Loucy (cell line): ENCODE measurements at regions not wholly inside any gene's neighbourhood (a gene's known extent, or its start where the extent isn't known, plus 50 kb on each side); places are given as distances from the start of the nearest gene placed in this dataset.

ENCODE experiments used
- EZH2phosphoT487 ChIP-seq: fragments of 200-600 bp; IDR thresholded peaks from 2 replicates; pipeline ENCODE4 v1.6.1; 2018; ENCODE audit warnings: antibody characterized with exemption, mild to moderate bottlenecking, moderate library complexity, borderline replicate concordance
- TF ChIP-seq, protein P1 (sequence below): fragments of 200-600 bp; sonication (generic); conservative IDR thresholded peaks from 2 replicates; pipeline ENCODE4 v1.5.1; 2014; ENCODE audit warnings: mild to moderate bottlenecking, antibody characterized with exemption, low read length

GRCh38 chr5:126220725-126221124 lies 202.5 kb upstream of the GRAMD2B start:
- TF ChIP-seq, protein P1, sequence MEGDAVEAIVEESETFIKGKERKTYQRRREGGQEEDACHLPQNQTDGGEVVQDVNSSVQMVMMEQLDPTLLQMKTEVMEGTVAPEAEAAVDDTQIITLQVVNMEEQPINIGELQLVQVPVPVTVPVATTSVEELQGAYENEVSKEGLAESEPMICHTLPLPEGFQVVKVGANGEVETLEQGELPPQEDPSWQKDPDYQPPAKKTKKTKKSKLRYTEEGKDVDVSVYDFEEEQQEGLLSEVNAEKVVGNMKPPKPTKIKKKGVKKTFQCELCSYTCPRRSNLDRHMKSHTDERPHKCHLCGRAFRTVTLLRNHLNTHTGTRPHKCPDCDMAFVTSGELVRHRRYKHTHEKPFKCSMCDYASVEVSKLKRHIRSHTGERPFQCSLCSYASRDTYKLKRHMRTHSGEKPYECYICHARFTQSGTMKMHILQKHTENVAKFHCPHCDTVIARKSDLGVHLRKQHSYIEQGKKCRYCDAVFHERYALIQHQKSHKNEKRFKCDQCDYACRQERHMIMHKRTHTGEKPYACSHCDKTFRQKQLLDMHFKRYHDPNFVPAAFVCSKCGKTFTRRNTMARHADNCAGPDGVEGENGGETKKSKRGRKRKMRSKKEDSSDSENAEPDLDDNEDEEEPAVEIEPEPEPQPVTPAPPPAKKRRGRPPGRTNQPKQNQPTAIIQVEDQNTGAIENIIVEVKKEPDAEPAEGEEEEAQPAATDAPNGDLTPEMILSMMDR = no peak
- no peak for TF ChIP-seq EZH2phosphoT487
